Posterior vena cava (tissue), 2 donors: ENCODE measurements at regions not wholly inside any gene's neighbourhood (a gene's known extent, or its start where the extent isn't known, plus 50 kb on each side); places are given as distances from the start of the nearest gene placed in this dataset.

Experiments used
- DNase-seq: peaks from one replicate; pipeline ENCODE4 v3.0.0-alpha.2; 2020; ENCODE audit warnings: low spot score
- intact Hi-C, 2 donors: fragments of 100-400 bp; cut with DNase I; formaldehyde crosslinking; loops; one replicate each; pipeline versions ENCODE4 v1.14.1 to v1.14.2; 2022 to 2023
- donor health status: DM: yes; HTN: yes; CAD: no.
- donor health status: DM: yes; HTN: yes; CAD: no.

GRCh38 chr3:187963677-187964385 lies 190.1 kb upstream of the LPP start:
- intact Hi-C loops, result no loop called here
- no peak for DNase-seq

- DNase-seq, result no peak
- intact Hi-C loops, result no loop called here
Observed at GRCh38 chr3:187964760-187965159, 189.2 kb upstream of the LPP start.

GRCh38 chr3:187966096-187966495 lies 187.9 kb upstream of the LPP start:
- DNase-seq, result no peak
- intact Hi-C loops, result no loop called here

- no peak for DNase-seq
- intact Hi-C loops, result no loop called here
Observed at GRCh38 chr3:187966636-187967406, 187.1 kb upstream of the LPP start.

DNA sequence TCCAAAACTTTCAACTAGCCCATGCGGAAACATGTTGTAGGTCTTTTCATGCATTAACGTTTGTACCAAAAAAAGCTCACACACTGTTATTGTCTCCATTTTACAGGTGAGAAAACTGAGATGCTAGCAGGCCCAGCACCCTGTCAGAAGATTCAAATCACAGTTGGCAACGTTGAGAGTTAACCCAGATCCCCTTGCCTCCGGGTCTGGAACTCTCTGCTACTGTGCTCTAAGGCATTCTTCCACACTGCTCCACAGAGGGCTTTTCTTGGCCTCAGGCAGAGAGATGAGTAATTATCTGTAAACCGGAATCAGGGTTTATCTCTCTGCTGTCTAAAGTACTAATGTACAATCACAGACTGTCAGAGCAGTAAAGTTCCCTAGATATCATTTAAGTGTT lies 186.0 kb upstream of the LPP start:
- intact Hi-C loops, result no loop called here
- DNase-seq, result no peak

DNA sequence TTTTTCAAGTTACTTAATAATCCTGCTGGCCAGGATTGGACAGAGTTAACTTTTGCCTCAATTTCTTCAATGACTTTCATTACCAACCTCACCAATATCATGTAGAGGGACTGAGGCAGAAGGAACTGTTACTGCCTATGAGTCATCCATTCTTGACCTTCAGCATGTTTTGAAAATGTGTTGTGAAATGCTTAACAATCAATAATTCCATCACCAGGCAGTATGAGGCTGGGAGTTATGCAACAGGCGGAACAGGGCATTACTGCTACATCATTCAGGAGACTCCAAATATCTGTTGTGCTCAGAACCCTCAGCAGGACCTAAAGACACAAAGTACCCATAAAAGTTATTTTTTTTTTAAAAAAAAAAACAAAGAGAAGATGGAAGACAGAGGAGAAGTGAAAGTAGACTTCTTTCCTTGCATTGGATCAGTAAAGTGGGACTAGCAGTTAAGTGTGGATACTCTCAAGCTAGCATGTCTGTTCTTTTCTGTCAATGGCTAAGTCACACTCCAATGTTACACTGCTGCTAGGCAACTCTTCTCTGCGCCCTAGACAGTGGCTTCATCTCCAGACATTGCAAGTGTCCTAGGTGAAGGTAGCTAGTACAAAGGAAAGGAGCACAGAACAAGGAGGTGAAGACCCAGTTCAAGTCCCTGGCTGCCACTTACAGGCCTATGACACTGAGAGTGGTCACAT lies 184.9 kb upstream of the LPP start:
- DNase-seq, result no peak

DNA sequence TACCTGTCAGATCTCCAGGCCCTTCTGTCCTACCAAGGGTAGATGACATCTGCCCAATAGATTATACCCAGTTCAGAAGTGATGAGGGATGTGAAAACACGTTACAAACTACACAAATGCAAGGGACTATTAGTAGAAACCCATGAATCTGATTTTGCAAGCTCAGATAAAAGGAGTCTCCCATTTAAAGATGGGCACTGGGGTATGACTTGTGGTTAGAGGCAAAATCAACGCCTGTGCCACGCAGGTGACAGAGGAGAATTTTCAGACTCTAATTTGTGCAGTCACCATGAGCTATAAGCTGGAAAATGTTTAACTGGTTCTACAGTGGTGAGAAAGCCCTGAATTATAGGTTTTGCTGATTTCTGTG lies 184.4 kb upstream of the LPP start:
- DNase-seq, result no peak
- intact Hi-C loops, result no loop called here

More for the DNA sequence above, 184.9 kb upstream of the LPP start:
- intact Hi-C loops, result no loop called here

DNA sequence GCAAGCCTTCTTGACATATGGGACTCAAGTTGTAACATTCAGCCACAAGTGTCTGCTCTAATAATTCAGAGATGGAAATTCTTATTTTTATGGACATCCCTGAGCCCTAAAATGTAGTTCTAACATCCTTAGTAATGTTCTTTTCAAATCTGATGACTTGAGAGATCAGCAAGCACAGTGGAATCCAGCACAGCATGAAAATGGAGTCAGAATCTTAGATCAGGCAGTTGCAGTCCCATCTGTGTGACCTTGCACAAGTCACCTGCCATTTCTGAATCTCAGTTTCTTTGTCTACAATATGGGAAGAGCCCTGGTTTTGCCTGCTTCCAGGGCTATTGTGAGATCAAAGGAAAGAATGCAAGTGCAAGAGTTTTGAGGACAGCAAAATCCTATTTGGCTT lies 183.9 kb upstream of the LPP start:
- no peak for DNase-seq
- intact Hi-C loops, result no loop called here

DNA sequence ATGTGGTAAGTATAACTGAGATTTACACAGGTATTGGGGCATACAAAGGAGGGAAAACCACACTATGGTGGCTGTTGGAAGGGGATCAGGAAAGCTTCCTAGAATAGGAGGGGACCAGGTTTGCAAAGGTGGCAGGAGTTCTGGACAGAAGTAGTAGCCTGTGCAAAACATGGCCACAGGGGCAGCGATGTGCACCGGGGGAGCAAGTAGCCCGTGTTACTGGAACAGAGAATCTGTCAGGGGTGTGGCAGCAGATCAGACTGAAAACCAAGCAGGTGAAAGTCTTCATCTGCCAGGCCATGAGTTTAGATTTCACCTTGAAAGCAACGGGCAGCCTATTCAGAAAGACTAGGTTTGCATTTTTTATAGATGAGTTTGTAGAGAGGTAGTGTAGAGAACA lies 182.3 kb upstream of the LPP start:
- intact Hi-C loops, result no loop called here
- no peak for DNase-seq

DNA sequence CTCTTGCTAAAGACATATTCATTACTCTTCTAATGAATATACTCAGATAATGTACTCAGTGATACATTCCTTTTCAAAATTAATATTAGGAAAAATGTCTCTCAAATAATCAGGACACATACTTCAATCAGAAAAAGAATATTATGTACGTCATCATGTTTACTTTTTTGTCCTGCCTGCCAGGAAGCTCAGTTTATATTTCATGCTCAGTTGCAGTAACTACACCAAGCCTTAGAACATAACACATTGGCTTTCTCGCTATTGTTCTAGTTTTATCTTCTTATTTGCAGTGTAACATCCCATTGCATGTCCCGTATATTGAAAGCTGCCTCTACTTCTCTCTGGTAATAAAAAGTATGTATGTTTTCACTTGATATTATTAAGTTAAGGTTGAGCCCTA lies 181.5 kb upstream of the LPP start:
- intact Hi-C loops, result no loop called here
- no peak for DNase-seq

DNA sequence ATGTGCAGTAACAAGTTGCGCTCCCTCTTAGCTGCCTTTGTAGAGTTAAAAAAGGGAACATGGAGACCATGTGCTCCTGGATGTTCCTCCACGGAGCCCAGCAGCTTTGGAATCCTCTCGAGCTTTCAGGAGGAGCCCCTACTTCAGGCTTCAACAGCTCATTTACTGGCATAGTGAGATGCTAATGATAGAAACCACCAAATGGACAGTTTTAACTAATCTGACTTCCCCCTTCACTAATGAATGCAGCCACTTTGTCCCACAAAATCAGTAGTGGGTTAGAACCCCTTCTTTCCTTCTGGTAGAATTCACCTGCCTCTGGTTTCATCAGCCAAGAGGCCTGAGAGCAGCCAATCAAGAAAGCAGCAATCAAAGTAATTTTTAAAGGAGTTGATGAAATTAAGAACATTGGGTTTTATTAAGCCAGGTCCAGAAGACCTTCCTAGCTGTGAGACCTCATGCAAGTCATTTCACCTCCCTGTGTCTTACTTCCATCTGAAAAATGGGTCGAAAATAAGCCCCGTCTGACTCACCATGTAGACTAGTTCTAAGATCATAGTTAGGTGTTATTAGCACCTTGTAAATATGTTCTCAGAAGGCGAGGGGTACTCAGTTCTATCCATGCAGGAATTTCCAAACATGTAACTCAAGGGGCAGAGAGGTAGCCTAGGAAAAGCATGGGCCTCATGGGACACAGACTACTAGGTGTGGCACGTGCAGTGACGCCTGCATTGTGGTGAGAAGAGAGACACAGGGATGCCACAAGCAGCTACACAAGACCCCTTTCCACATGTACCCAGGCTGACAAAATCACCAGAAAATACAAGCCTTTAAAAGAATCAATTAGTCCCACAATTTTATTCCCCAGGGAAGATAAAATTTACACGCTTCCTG lies 179.7 kb upstream of the LPP start:
- intact Hi-C loops, result no loop called here
- no peak for DNase-seq

- intact Hi-C loops, result no loop called here
- no peak for DNase-seq
Observed at GRCh38 chr3:187974871-187975271, 179.1 kb upstream of the LPP start.

- intact Hi-C loops, result no loop called here
- peak; percentile 82 for DNase-seq
Observed at GRCh38 chr3:187975561-187976364, 178.2 kb upstream of the LPP start.

- no peak for DNase-seq
- intact Hi-C loops, result no loop called here
Observed at GRCh38 chr3:187976365-187976900, 177.5 kb upstream of the LPP start.

GRCh38 chr3:187977659-187978058 lies 176.3 kb upstream of the LPP start:
- DNase-seq, result no peak
- intact Hi-C loops, result no loop called here

GRCh38 chr3:187978433-187979011 lies 175.4 kb upstream of the LPP start:
- no peak for DNase-seq
- intact Hi-C loops, result no loop called here

DNA sequence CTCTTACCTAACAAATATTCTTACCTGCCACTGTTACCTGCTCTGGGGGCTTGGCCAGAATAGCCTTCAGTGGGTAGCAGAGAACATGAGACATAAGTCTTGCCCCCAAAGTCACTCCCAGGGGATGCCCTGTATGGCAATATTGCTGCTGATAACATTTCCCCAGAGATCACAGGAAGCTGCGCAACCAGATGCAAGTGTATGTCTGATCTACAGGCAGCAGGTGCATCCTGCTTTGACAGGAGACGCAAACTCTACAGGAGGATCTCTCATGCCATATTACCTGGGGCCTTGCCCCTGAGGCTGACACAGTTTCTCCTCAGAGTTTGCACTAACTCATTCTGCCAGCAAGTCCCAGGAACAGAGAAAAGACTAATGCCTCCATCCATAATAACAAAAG lies 174.4 kb upstream of the LPP start:
- no peak for DNase-seq
- intact Hi-C loops, result no loop called here

- intact Hi-C loops, result no loop called here
- no peak for DNase-seq
Observed at GRCh38 chr3:187980861-187981260, 173.1 kb upstream of the LPP start.
